GM19438 (cell line): ENCODE measurements at regions not wholly inside any gene's neighbourhood (a gene's known extent, or its start where the extent isn't known, plus 50 kb on each side); places are given as distances from the start of the nearest gene placed in this dataset.
"Not testable (repeated sequence)": the region's sequence is repeated elsewhere in the genome, so short reads cannot be mapped to it uniquely, and the experiment has no call there.

Experiments used
- ATAC-seq: cut with Tn5 transposase; IDR thresholded peaks from one replicate; pipeline ENCODE4 v1.9.1; 2021; ENCODE audit warnings: low read depth; ENCODE audit not compliant: unreplicated experiment

DNA sequence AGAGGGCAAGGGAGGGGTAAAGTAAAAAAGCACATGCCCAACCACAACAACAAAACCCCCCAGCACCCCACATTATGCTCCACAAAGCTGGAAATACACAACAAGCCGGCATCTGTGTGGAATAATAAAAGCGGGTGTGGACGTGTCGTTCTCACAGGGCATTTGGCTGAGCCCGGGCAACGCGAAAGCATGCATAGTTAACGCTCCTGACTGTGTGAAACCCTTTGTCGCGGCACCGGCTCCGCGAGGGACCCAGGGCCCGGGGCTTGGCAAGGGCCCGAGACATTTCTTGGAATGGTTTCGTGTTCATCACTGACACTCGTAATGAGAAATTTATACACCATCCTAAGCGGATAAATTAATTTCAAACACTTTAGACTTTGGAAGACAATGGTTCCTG, 165.6 kb downstream of the INHBB start:
- no peak for ATAC-seq

DNA sequence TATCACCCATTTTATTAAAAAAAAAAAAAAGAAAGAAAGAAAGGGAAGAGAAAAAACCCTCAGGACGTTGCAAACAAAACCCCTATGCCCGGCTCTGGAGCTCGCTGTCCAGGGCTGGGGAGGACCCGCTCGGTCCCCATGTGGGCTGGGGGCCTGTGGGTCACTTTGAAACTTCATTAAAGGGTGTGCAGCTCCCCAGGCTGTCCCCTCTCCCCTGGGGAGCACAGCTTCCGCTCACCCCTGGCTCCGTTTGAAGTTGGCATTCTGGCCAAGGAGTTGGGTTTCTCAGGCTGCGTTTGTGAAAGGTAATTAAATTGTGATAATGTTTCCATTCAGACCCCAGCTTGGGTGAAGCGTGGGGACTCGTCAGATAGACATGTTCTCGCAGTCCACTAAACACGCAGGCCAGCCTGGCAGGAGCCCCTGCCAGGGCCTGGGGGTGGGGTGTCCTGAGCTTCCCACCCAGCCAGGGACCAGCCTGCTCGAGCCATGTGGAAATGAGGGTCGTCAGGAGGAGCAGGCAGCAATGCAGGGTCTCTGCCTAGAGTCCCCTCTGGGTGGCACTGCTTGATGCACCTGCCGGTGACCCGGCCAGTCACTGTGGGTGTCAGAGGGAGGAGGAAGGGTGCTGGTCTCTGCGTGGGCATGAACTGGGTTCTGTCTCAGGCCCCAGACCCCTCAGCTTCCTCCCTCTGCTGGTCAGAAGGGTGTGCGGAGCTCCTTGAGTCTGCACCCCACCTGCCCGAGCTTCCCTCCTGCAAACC, 166.2 kb downstream of the INHBB start:
- ATAC-seq: no peak

DNA sequence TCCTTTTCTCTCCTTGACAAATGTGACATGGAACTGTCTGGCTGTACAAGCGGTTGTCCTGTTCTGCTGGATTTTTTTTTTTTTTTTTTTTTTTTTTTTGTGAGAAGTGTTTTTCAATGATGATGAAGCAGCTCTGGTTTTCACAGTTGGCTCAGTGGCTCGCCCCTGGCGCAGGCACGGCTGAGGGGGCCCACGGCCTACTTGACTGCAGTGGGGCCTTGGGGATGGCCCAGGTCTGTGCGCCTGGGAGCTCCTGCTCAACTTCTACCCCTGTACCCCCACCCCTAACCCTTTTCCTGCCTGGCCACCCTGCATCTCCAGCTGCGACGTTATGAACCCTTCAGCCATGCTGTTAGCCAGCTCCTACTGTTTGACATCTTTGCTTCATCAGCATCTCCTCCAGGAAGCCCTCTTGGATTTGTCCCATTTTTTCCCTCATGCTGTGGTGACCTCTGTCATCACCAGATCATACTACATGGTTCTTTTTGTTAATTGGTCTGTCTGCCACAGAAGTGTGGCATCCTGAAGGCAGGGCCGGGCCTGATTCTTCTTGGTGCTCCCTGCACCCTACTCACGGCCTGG, 167.9 kb downstream of the INHBB start:
- no peak for ATAC-seq

DNA sequence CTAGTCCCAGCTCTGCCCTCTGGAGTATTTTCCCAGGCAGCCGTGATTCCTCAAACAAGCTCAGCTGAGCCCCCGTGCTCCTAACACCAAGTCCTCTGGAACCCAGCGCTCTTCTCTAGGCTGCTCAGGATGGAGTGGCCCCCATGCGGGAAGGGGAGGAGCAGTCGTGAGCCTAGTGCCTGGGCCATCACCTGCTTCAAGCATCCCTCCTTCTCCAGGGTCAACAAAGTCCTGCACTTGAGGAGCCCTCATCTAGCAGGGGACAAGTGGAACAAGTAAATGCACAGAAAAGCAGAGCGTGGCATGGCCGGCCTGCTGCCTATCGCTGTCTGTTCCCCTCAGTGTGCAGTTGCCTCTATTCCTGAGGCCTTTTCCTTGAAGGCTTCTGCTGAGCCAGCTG, 168.6 kb downstream of the INHBB start:
- ATAC-seq: no peak

DNA sequence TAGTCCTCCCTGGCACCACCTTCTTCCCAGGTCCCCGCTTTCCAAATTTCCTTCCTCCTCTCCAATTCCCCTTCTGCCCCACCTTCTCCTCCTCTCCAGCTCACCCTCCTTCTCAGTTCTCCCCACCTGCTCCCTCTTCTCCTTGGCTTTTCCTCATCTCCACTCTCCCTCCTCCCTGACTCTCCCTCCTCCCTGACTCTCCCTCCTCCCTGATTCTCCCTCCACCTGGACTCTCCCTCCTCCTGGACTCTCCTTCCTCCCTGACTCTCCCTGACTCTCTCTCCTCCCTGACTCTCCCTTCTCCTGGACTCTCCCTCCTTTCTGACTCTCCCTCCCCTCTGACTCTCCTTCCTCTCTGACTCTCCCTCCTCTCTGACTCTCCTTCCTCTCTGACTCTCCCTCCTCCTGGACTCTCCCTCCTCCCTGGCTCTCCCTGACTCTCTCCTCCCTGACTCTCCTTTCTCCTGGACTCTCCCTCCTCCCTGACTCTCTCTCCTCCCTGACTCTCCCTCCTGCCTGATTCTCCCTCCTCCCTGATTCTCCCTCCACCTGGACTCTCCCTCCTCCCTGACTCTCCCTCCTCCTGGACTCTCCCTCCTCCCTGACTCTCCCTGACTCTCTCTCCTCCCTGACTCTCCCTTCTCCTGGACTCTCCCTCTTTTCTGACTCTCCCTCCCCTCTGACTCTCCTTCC, 169.3 kb downstream of the INHBB start:
- not testable (repeated sequence) for ATAC-seq

DNA sequence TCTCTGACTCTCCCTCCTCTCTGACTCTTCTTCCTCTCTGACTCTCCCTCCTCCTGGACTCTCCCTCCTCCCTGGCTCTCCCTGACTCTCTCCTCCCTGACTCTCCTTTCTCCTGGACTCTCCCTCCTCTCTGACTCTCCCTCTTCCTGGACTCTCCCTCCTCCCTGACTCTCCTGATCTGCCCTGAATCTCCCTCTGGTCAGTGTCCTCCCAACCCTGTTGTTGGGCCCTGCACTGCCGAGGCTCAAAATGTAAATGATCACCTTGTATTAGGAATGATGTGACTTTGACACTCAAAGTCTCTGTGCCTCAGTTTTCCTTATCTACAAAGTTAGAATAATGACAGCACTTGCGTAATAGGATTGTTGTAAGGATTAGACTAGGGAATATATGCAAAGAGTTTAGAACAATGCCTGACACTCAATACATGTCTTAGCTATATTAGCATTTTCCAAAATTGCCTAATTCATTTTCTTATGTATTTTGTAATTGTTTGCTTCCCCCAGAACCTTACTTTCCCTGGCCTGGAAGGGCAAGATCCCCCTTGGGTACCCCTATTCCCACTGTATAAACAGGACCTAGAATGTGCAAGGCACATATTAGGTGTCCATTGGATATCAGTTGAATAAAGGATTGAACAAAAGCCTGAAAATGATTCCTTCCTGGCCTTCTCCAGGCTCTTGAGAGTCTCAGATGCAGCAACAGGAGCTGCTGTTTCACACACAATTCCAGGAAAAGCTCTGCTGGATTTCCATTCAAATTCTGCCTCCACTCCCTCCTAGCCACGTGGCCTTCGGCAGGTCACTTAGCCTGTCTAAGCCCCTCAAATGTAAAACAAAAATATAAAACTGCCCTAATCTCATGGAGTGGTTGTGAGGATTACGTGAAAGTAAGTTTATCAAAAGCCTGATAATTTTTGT, 170.1 kb downstream of the INHBB start:
- ATAC-seq: no peak

DNA sequence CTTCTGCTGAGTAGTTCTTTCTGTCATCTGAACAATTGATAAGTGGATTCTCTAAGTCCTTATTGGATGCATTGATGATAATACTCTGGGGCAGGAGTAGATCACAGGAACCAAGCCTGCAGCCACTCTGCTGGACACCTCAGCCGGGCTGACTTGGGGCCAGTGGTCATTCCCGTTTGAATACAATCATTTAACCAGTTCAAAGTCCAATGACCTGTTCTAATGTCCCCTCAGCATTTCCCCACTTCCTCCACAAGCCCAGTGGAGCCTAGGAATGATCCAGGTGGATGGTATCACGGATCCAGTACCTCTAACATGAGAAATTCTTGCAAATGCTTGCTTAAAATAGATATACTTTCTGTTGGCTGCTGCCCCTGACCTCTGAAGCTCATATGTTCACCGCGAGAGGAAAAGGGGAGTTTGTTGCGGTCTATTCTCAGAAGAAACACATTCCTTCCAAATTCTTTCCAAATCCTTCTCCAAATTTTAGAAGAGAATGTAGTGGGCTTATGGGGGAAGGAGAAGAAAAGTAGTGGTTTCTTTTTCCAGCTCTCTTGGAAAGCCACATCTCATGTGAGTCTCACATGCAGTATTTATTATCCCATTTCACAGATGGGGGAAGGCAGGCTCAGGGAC, 170.9 kb downstream of the INHBB start:
- ATAC-seq: no peak

DNA sequence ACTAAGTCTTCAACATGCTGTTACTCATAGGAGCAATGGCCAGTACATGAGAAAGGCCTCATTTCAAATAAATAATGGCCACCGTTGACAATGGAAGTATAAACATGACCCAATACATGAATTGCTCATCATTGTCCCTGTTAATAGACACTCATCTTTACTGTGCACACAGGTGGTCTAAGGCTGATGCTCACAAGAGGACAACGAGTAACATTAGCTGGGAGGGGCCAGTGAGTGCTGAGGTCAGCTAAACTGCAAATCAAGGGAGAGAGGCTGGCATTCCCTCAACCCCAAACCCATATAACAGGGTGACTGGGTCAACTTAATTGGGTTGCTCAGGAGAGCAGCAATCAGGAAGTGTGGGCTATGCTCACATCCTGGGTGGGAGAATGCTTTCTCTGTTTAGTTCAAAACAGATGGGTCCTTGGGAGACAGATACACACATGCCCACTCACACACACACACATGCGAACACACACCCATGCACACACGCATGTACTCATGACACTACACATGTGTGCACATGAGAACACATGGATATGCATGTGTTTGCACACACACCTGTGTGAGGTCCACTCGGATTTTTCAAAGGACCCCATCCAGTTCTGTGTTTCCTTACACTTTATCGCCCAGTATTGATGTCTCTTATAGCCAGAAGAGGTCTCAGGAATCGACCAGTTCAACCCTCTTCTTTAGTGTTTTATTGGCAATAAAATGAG, 172.0 kb downstream of the INHBB start:
- ATAC-seq: no peak

DNA sequence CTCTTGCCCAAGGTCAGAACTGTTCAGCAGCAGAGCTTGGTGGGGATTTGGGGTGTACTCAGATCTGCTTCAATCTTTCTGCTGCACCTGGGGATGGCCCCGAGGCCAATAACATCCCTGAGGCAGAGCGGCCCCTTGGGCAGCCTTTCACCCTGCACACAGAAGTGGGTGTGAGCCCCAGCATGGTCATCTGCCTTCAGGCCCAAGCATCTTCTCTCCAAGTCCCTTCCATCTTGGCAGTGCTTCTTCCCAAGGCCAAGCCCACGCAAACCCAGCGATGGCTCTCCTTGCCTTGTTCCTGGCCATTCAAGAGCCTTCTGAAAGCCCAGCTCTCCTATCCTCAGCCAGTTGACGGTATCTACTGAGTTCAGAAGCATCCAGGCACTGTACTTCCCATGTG, 172.9 kb downstream of the INHBB start:
- no peak for ATAC-seq

DNA sequence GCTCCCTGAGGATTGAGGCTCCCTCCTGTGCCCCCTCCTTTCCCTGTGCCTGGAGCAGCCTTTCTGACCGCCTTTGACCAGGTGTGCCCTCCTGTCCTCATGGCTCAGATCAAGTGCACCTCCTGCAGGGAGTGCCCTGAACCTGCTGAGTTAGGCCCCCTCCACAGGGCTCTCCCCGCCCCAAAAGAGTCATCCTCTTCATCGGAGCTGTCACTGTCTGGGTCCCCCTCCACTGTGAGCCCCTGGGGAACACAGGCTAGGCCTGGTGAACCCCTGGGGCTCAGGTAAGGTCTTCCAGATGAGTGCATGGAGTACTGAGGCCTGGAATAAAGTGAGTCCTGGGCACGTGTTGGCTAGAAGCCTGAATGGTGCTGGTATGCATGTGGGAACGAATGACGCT, 173.5 kb downstream of the INHBB start:
- no peak for ATAC-seq

DNA sequence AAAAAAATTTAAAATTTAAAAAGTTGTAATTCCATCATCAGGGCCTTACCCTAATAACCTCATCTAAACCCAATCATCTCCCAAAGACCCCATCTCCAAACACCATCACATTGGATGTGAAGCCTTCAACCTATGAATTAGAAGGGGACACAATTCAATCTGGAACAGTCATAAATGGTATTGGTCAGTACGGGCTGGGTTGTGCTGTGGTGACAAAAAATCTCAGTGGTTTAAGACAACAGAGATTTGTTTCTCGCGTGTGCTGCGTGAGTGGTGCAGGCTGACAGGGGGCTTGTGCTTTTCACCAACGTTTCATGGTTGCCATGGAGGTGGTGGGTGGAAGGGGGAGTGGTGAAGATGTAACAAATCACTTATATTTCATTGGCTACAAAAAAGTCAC, 174.5 kb downstream of the INHBB start:
- no peak for ATAC-seq

DNA sequence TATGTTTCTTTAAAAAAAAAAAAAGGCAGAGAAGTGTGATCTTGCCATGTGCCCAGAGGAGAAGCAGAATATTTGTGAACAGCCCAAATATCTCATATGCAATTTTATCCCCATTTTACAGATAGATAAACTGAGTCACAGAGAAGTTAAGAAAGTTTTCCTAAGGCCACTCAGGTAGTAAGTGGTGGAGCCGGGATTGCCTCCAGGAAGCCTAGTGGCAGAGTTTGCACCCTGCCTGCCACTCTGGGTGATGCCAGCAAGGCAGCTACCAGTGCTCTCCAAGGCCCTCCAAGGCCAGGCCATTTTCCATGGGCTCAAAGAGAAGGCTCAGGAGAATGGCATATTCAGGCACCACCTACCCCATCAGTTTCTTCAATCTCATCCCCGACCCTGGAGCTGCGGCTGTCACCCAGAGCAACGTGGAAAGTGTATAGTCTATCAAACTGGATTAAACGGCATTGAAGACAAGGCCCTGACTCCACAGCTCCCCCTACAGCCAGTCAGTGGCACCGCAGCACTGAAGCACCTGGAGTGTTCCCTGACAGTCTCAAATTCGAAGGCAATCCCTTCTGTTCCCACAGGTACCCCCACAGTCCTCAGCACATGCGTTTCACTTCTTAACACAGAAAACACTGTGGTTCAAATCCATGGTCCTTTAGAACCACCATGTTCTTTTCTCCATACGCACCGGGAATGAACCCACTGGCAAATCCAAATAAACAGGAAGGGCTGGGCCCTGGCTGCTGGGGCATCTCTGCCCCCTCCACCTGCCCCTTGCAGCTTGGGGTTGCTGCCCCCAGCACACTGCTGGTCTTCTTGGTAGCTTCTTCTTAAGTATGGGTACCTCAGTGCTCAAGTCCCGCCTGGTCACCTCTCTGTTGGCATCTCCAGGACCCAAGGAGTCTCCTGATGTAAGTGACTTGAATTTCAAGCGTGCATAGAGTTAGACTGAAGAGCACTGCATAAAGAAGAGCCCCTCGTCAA, 175.3 kb downstream of the INHBB start:
- no peak for ATAC-seq

DNA sequence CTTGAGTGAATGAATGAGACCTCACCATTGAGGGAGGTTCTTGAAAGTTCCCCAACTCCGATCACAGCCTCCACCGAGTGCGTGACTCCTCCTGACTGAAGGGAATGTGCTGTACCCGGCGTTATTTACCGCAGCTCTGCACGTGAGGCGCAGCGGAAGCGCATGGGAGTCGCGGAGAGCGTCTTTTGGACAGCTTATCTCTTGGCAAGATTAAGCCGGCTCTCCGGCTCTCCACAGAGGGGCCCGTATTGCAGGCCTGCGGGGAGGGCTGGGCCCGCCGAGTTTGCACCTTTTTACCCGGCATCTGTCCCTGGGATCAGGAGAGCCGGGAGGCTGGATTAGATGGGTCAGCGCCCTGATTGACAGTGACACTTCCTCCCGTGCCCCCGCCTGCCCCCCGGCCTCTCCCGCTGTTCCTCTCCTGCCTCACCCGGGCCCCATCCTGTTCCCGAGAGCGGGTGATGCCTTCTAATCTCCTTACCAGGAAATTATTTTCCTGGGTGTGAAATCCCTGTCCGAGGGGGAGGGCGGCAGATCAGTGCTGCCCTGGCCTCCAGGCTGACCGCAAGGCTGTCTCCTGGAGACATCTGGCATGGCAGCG, 176.3 kb downstream of the INHBB start:
- ATAC-seq: no peak

DNA sequence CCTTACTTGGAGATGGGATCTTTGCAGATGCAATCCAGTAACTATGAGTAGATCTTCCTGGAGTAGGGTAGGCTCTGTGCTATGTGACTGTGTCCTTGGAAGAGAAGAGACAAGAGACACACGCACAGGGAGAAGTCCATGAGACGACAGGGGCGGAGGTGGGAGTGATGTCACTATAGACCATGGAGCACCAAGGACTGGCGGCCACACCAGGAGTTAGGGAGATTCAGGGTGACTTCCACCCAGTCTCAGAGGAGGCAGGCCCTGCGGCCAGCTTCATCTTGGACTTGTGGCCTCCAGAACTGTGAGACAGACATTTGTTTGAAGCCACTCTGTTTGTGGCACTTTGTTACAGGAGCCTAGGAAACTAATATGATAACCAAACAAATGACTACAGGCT, 177.8 kb downstream of the INHBB start:
- no peak for ATAC-seq

DNA sequence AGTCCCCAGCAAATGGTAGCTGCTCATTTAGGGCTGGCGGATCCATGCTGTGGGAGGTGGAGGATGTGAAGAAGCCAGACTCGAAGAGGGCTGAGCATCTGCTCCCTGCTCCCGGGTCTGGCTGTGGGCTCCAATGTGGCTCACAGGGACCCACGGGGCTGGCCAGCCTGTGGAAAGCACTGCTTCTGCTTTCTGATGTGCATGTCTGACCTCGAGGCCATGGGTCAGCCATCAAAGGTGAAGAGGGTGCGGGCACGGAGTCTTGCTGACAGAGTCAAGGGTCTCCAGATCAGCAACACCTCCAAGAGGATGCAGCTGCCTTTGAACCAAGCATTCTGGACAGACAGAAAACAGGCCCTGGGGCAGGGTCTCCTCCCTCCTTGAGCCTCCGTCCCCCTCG, 178.2 kb downstream of the INHBB start:
- no peak for ATAC-seq

DNA sequence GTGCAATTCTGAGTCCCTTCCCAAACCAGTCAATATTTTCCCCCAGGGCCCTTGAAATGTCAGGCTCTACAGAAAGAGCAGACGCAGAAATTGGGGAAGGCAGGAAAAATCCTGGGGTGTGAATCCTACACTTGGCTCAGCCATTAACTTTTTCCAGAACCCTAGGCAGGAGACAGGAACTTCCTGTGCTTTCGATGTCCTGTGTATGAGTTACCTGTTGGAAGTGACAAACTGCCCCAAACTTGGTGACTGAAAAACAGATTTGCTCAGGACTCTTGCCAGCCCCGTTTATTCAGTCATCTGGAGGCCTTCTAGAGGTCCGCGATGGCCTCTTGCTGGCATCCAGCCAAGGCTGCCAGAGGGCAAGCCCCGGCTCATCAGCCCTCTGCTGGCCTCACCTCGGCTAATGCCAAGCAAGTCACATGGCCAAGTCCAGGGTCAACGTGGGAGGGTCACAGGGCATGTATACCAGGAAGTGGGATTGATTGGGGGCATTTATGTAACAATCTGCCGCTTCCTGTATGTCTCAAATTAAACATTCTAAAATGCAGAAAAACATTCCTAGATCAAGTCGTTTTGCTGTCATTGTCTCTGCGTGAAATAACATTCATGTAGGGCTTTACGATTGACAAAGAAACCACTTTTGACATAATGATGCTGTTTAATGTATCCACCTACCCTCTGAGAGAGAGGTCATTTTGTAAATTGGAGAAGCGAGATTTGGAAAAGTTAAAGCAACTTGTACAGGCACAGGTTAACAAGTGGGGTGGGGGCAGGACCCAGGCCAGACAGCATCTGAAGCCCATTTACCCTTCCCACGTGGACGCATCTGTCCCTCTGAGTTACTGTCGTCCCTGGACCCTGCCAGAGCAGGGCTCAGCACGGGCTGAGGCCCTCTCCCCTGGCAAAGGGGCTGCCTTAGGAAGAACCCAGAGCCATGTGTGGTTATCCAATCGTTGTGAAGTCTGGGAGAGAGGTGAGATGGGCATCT, 179.4 kb downstream of the INHBB start:
- ATAC-seq: no peak

DNA sequence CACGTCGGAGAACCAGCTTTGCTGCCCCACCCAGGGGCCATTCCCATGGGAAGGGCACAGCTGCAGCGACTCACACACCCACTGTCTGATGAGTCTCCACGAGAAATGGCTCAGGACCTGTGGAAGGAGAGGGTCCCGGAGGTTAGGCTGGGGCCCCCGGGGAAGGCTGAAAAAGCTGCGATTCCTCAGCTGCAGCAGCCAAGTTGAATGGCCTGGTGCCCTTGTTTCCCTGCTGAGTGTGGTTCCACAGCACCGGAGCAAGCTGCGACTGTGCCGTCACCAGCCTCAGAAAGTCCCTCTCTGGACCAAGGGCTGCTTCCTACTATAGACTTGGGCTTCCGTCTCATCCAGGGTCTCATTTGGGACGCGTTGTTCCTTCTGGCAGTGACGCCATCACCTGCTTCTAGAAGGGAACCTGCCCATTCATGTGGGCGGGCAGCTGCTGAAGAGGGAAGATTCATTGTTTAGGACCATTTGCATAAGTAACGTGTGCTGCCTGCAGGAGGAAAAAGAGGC, 180.2 kb downstream of the INHBB start:
- no peak for ATAC-seq
